Right lung (tissue), 2 donors: ENCODE measurements at regions not wholly inside any gene's neighbourhood (a gene's known extent, or its start where the extent isn't known, plus 50 kb on each side); places are given as distances from the start of the nearest gene placed in this dataset.

Experiments
- DNase-seq, 2 donors: peaks; one replicate each; pipeline ENCODE4 v3.0.0-alpha.2; 2013

DNA sequence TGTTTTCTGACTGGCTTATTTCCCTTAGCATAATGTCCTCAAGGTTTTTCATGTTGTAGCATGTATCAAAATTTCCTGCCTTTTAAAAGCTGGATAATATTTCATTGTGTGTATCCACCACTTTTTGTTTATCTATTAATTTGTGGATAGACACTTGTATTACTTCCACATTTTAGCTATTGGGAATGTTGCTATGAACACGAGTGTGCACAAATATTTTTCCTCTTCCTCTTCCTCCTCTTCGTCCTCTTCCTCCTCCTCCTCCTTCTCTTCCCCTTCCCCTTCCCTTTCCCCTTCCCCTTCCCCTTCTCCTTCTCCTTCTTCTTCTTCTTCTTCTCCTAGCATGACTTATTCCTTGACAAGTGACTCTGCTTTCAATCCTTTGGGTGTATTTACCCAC, 51.2 kb upstream of the KL start:
- no peak for DNase-seq
